ENCODE measurements at regions not wholly inside any gene's neighbourhood (a gene's known extent, or its start where the extent isn't known, plus 50 kb on each side); places are given as distances from the start of the nearest gene placed in this dataset.

- Histone ChIP-seq H3K36me3 (no peaks in the 10 kb centered on the region), H3K9me3 (no peaks in the 10 kb centered on the region), H3K27ac (no peak overlapping the region), H3K4me1 (no peaks in the 10 kb centered on the region), H3K27me3 (no peaks in the 10 kb centered on the region), H3K4me3 (no peak overlapping the region)
- TF ChIP-seq CTCF (IDR thresholded peaks at IDR 0.05), result no peak
- intact Hi-C loops (cut with DNase I; ENCODE audit: low total_unique reads), result no loop called here
- peak in 1 of 2 donors; percentile 45 for DNase-seq
Measured at GRCh38 chr10:110433740-110434139, 64.0 kb upstream of the DUSP5 start.

GRCh38 chr10:110434489-110435096 is 63.1 kb upstream of the DUSP5 start:
- Histone ChIP-seq H3K36me3 (no peaks in the 10 kb centered on the region), H3K27ac (no peak overlapping the region), H3K27me3 (no peaks in the 10 kb centered on the region), H3K4me3 (no peak overlapping the region), H3K4me1 (no peaks in the 10 kb centered on the region), H3K9me3 (no peaks in the 10 kb centered on the region)
- DNase-seq, result peak in 1 of 2 donors; percentile 17
- intact Hi-C loops (cut with DNase I; ENCODE audit: low total_unique reads), result no loop called here
- TF ChIP-seq CTCF (IDR thresholded peaks at IDR 0.05), result no peak

- no peaks in the 10 kb centered on the region for H3K4me1 ChIP-seq
- H3K36me3 ChIP-seq, result no peaks in the 10 kb centered on the region
- no peaks in the 10 kb centered on the region for H3K9me3 ChIP-seq
- peak in 1 of 2 donors; percentile 41 for DNase-seq
- H3K27ac ChIP-seq, result no peak overlapping the region
- no peaks in the 10 kb centered on the region for H3K27me3 ChIP-seq
- H3K4me3 ChIP-seq, result no peak overlapping the region
- TF ChIP-seq CTCF (IDR thresholded peaks at IDR 0.05), result no peak
- intact Hi-C loops (cut with DNase I; ENCODE audit: low total_unique reads), result no loop called here
Measured at GRCh38 chr10:110436554-110437350, 61.0 kb upstream of the DUSP5 start.

GRCh38 chr10:110437351-110437605 is 60.4 kb upstream of the DUSP5 start:
- intact Hi-C loops (cut with DNase I; ENCODE audit: low total_unique reads), result no loop called here
- no peaks in the 10 kb centered on the region for H3K36me3 ChIP-seq
- no peak for TF ChIP-seq CTCF (IDR thresholded peaks at IDR 0.05)
- no peaks in the 10 kb centered on the region for H3K4me1 ChIP-seq
- no peaks in the 10 kb centered on the region for H3K27me3 ChIP-seq
- H3K27ac ChIP-seq, result no peak overlapping the region
- no peaks in the 10 kb centered on the region for H3K9me3 ChIP-seq
- H3K4me3 ChIP-seq, result no peak overlapping the region
- peak in 1 of 2 donors; percentile 15 for DNase-seq

- TF ChIP-seq CTCF (IDR thresholded peaks at IDR 0.05), result no peak
- H3K27ac ChIP-seq, result no peak overlapping the region
- no peaks in the 10 kb centered on the region for H3K4me1 ChIP-seq
- no peaks in the 10 kb centered on the region for H3K27me3 ChIP-seq
- peak in 1 of 2 donors; percentile 46 for DNase-seq
- no peaks in the 10 kb centered on the region for H3K36me3 ChIP-seq
- intact Hi-C loops (cut with DNase I; ENCODE audit: low total_unique reads), result no loop called here
- no peaks in the 10 kb centered on the region for H3K9me3 ChIP-seq
- no peak overlapping the region for H3K4me3 ChIP-seq
Measured at GRCh38 chr10:110437761-110438341, 59.9 kb upstream of the DUSP5 start.

Measured in tibial artery (tissue), 4 donors.